ENCODE measurements at regions not wholly inside any gene's neighbourhood (a gene's known extent, or its start where the extent isn't known, plus 50 kb on each side); places are given as distances from the start of the nearest gene placed in this dataset.

- Histone ChIP-seq H3K4me3 (ENCODE audit: low read depth, low read length) (no peak overlapping the region), H3K36me3 (ENCODE audit: control insufficient read depth, insufficient read depth, low read length) (no peaks in the 10 kb centered on the region), H3K27me3 (ENCODE audit: control insufficient read depth, insufficient read depth, low read length) (no peaks in the 10 kb centered on the region)
- no peak for DNase-seq (ENCODE audit: low read depth)
- ChIA-PET POLR2A (no interaction called here), CTCF (no interaction called here)
- no peak for TF ChIP-seq CTCF (IDR thresholded peaks at IDR 0.05; ENCODE audit: insufficient read depth, low read depth, low read length)
Measured at GRCh38 chr1:181356505-181357340, 126.6 kb upstream of the CACNA1E start.

DNA sequence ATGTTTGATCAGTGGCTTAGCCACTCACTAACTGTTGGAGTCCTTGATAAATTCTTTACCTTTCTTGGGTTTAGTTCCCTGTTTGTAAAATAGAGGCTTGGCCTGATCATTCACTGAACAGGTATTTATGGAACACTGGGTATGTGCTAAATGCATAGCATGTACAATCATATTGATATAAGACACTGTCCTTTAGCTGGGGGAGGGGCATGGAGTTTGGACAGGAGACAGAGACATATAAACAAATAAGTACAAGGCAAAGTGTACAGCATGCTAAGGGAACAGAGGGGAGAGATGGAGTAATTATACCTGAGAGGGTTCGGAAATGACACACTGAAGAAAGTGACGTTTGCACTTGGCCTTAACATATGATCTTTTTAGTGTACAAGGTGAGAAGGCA lies 124.3 kb upstream of the CACNA1E start:
- H3K4me3 ChIP-seq (ENCODE audit: low read depth, low read length) = no peak overlapping the region
- TF ChIP-seq CTCF (IDR thresholded peaks at IDR 0.05; ENCODE audit: insufficient read depth, low read depth, low read length) = no peak
- no peak for DNase-seq (ENCODE audit: low read depth)
- ChIA-PET CTCF (no interaction called here), POLR2A (no interaction called here)
- H3K36me3 ChIP-seq (ENCODE audit: control insufficient read depth, insufficient read depth, low read length) = no peaks in the 10 kb centered on the region
- no peaks in the 10 kb centered on the region for H3K27me3 ChIP-seq (ENCODE audit: control insufficient read depth, insufficient read depth, low read length)

GRCh38 chr1:181364801-181365200 lies 118.5 kb upstream of the CACNA1E start:
- Histone ChIP-seq H3K27me3 (ENCODE audit: control insufficient read depth, insufficient read depth, low read length) (no peaks in the 10 kb centered on the region), H3K36me3 (ENCODE audit: control insufficient read depth, insufficient read depth, low read length) (no peaks in the 10 kb centered on the region), H3K4me3 (ENCODE audit: low read depth, low read length) (no peak overlapping the region)
- no peak for TF ChIP-seq CTCF (IDR thresholded peaks at IDR 0.05; ENCODE audit: insufficient read depth, low read depth, low read length)
- ChIA-PET CTCF (no interaction called here), POLR2A (no interaction called here)
- DNase-seq (ENCODE audit: low read depth) = no peak

- DNase-seq (ENCODE audit: low read depth) = no peak
- H3K4me3 ChIP-seq (ENCODE audit: low read depth, low read length) = no peak overlapping the region
- no peaks in the 10 kb centered on the region for H3K36me3 ChIP-seq (ENCODE audit: control insufficient read depth, insufficient read depth, low read length)
- H3K27me3 ChIP-seq (ENCODE audit: control insufficient read depth, insufficient read depth, low read length) = no peaks in the 10 kb centered on the region
- ChIA-PET CTCF (interaction anchor here (0.8 to 2.1 kb wide), 2 partner anchors 58 to 182 kb away, joined by 3 to 7 read pairs; no protein-coding TSS in a partner anchor), POLR2A (no interaction called here)
- no peak for TF ChIP-seq CTCF (IDR thresholded peaks at IDR 0.05; ENCODE audit: insufficient read depth, low read depth, low read length)
Measured at GRCh38 chr1:181366910-181367309, 116.4 kb upstream of the CACNA1E start.

DNA sequence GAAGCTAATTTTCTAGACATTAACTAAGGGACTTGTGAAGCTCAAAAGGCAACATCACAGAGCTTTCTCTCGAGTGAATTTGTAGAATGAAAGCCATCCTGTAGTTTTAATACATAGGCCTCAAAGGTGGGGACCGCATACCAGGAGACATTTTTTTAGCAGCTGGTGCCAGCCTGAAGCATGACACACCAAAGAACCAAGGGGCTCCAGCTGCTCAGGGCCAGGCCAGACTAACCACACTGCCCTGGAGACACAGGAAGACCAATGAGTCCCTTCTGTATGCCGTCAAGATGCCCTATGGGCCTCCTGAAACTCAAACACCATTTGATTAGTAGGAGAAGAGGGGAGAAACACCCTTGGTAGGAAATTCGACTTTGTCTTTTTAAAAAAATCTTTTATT lies 113.9 kb upstream of the CACNA1E start:
- CTCF ChIA-PET = no interaction called here
- H3K27me3 ChIP-seq (ENCODE audit: control insufficient read depth, insufficient read depth, low read length) = no peaks in the 10 kb centered on the region
- POLR2A ChIA-PET = no interaction called here
- no peak overlapping the region for H3K4me3 ChIP-seq (ENCODE audit: low read depth, low read length)
- no peak for TF ChIP-seq CTCF (IDR thresholded peaks at IDR 0.05; ENCODE audit: insufficient read depth, low read depth, low read length)
- no peaks in the 10 kb centered on the region for H3K36me3 ChIP-seq (ENCODE audit: control insufficient read depth, insufficient read depth, low read length)
- DNase-seq (ENCODE audit: low read depth) = no peak

Data from BJ (cell line).